ENCODE measurements at regions not wholly inside any gene's neighbourhood (a gene's known extent, or its start where the extent isn't known, plus 50 kb on each side); places are given as distances from the start of the nearest gene placed in this dataset.

DNA sequence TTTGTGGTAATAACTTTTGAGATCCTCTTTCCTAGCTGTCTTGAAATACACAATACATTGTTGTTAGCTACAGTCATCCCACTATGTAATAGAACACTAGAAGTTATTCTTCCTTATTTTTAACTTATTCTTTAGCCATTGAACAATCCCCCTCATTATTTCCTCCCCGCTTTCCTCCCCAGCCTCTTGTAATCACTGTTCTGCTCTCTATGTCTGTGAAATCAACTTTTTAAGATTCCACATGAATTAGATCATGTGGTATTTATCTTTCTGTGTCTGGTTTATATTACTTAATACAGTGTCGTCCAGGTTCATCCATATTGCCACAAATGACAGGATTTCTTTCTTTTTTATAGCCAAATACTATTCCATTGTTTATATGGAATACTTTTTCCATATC, 72.9 kb downstream of the SLC10A2 start:
- TF ChIP-seq, protein P1, sequence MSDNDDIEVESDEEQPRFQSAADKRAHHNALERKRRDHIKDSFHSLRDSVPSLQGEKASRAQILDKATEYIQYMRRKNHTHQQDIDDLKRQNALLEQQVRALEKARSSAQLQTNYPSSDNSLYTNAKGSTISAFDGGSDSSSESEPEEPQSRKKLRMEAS (IDR thresholded peaks at IDR 0.05; ENCODE audit: low read depth, low read length), result no peak
- DNase-seq (ENCODE audit: low read depth), result no peak
- no peak overlapping the region for H3K4me3 ChIP-seq (ENCODE audit: low read depth, low read length)

DNA sequence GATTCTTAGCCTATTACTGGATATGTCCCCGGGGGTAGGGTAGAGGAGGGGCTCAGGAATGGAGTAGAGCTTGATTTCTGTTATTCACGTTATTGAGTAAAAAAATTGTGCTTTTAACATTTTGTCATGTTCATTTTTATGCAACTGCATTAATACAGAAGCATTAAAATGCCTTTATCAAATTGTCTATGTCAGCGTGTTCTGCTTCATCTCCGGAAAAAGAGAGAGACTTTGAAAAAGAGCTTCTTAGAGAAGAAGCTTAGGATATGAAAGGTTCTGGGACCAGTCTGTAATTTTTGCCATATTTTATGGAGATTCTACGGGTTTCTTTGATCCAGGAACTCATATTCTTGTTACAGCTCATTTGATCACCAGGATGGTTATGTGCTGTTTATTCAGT, 82.0 kb downstream of the SLC10A2 start:
- no peak for TF ChIP-seq POLR2A (IDR thresholded peaks at IDR 0.05; ENCODE audit: extremely low read depth, insufficient read length)
- TF ChIP-seq, protein P1 (IDR thresholded peaks at IDR 0.05; ENCODE audit: low read depth, low read length), result no peak
- no peak for TF ChIP-seq MYC (IDR thresholded peaks at IDR 0.05; ENCODE audit: low read depth, low read length)
- TF ChIP-seq, protein P2, sequence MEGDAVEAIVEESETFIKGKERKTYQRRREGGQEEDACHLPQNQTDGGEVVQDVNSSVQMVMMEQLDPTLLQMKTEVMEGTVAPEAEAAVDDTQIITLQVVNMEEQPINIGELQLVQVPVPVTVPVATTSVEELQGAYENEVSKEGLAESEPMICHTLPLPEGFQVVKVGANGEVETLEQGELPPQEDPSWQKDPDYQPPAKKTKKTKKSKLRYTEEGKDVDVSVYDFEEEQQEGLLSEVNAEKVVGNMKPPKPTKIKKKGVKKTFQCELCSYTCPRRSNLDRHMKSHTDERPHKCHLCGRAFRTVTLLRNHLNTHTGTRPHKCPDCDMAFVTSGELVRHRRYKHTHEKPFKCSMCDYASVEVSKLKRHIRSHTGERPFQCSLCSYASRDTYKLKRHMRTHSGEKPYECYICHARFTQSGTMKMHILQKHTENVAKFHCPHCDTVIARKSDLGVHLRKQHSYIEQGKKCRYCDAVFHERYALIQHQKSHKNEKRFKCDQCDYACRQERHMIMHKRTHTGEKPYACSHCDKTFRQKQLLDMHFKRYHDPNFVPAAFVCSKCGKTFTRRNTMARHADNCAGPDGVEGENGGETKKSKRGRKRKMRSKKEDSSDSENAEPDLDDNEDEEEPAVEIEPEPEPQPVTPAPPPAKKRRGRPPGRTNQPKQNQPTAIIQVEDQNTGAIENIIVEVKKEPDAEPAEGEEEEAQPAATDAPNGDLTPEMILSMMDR (IDR thresholded peaks at IDR 0.05; ENCODE audit: low read depth, low read length), result no peak
- no peak for DNase-seq (ENCODE audit: low read depth)
- H3K4me3 ChIP-seq (ENCODE audit: low read depth, low read length), result no peak overlapping the region

DNA sequence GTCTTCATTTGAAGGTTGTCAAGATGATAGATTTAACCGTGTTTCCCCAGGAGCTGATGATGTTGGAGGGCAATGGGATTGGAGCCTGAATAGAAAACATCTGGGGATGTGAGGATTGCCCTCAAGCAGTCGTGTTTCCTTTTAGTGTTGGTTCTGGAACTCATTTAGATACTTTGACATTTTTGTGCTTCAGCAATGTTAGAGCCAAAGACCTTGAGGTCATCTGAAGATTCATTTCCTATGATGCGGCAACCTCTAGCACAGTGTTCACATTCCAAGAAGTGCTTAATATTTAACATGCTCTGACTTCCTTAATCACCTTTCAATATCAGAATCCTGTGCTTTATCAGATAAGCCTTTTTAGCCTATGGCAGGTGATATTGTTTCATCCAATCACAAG, 82.7 kb downstream of the SLC10A2 start:
- TF ChIP-seq, protein P2 (IDR thresholded peaks at IDR 0.05; ENCODE audit: low read depth, low read length), result no peak
- no peak for TF ChIP-seq MYC (IDR thresholded peaks at IDR 0.05; ENCODE audit: low read depth, low read length)
- TF ChIP-seq, protein P1 (IDR thresholded peaks at IDR 0.05; ENCODE audit: low read depth, low read length), result no peak
- H3K4me3 ChIP-seq (ENCODE audit: low read depth, low read length), result no peak overlapping the region
- no peak for DNase-seq (ENCODE audit: low read depth)

DNA sequence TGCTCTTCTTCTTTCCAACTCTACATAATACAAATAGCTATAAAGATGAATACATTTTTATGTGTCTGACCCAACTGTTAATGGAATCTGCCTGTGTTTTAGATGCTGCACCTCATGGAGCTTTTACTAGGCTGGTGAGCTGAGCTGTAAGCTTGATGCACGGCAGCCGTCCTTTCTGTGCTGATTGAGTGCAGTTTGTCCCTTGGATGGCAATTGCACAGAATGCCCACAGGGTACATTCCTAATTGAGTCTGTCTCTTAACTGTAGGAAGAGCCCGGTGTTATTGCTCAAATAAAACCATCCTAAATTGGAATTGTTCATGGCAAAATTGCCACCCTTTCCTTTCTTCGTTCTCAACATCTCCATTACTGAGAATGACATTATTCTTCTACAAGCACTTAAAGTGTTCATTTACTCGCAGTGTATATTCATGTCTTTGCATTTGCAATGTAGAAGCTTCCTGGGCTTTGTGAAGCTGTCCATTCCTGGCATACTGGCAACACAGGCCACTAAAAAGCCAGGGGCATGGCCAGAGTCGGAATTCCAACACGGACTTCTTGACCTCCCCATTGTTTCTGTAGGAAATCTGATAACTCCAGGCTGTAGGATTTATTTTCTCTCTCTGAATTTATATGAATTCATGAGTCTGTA, 85.8 kb downstream of the SLC10A2 start:
- H3K4me3 ChIP-seq (ENCODE audit: low read depth, low read length), result no peak overlapping the region
- TF ChIP-seq, protein P1 (IDR thresholded peaks at IDR 0.05; ENCODE audit: low read depth, low read length), result no peak
- no peak for TF ChIP-seq POLR2A (IDR thresholded peaks at IDR 0.05; ENCODE audit: extremely low read depth, insufficient read length)
- no peak for TF ChIP-seq MYC (IDR thresholded peaks at IDR 0.05; ENCODE audit: low read depth, low read length)
- TF ChIP-seq, protein P2 (IDR thresholded peaks at IDR 0.05; ENCODE audit: low read depth, low read length), result no peak
- no peak for DNase-seq (ENCODE audit: low read depth)

DNA sequence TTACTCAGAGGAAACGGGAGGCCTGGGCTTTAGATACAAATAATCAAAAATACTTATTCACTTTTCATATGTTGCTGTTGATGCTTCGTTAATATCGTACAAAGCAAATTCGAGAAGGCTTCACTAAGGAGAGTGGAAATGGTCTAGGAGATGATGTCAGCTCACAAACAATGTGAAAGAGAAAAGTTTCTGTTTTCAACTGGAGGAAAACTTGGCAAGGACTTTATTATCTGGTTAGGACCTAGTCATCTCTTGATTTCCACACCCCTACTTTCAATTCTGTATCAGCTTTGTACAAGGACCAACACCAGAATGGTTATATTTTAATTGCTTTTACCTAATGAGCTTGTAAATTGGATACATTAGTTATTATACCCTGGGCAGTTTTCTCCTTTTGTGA, 88.0 kb downstream of the SLC10A2 start:
- TF ChIP-seq, protein P2 (IDR thresholded peaks at IDR 0.05; ENCODE audit: low read depth, low read length), result no peak
- TF ChIP-seq MYC (IDR thresholded peaks at IDR 0.05; ENCODE audit: low read depth, low read length) (no peak), POLR2A (IDR thresholded peaks at IDR 0.05; ENCODE audit: extremely low read depth, insufficient read length) (no peak)
- TF ChIP-seq, protein P1 (IDR thresholded peaks at IDR 0.05; ENCODE audit: low read depth, low read length), result no peak
- no peak for DNase-seq (ENCODE audit: low read depth)
- H3K4me3 ChIP-seq (ENCODE audit: low read depth, low read length), result no peak overlapping the region

DNA sequence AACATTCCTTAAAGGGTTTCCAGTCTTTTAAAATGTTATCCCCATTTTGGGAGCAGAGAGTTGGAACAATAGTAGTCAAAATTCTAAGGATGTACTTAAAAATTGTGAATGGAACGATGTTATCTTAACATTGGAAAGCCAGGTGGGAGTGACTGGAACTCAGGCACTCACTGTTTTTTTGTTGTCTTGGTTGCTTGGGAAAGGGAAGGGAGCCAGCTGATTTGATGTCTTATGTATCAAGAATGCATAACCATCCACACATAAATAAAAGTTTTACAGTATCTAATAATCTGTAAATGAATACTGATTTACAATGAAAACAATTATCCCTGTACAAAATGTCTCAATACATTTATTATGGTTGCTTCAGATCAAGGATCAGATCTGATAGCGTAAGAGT, 88.7 kb downstream of the SLC10A2 start:
- no peak overlapping the region for H3K4me3 ChIP-seq (ENCODE audit: low read depth, low read length)
- TF ChIP-seq, protein P2 (IDR thresholded peaks at IDR 0.05; ENCODE audit: low read depth, low read length), result no peak
- TF ChIP-seq MYC (IDR thresholded peaks at IDR 0.05; ENCODE audit: low read depth, low read length), result no peak
- no peak for TF ChIP-seq POLR2A (IDR thresholded peaks at IDR 0.05; ENCODE audit: extremely low read depth, insufficient read length)
- TF ChIP-seq, protein P1 (IDR thresholded peaks at IDR 0.05; ENCODE audit: low read depth, low read length), result no peak
- DNase-seq (ENCODE audit: low read depth), result no peak

All from NB4 (cell line).